Keratinocyte (primary cell): ENCODE measurements at regions not wholly inside any gene's neighbourhood (a gene's known extent, or its start where the extent isn't known, plus 50 kb on each side); places are given as distances from the start of the nearest gene placed in this dataset.

ENCODE experiments used
- DNase-seq: peaks from one replicate; pipeline ENCODE4 v3.0.0-alpha.2; 2011; ENCODE audit warnings: low read depth, missing footprints, low spot score
- FAIRE-seq: peaks from 2 replicates; lab custom pipeline; 2011; peaks lifted over from hg19 to GRCh38; lab: Jason Lieb, UNC
- H2AFZ ChIP-seq: 2 replicates; pipeline ENCODE4 v1.6.0; 2012; ENCODE audit warnings: low read length, control low read depth, inconsistent platforms; ENCODE audit not compliant: control insufficient read depth
- H3K27ac ChIP-seq: 2 replicates; pipeline ENCODE4 v1.5.1; 2011; ENCODE audit warnings: low read length; ENCODE audit not compliant: control insufficient read depth, insufficient read depth
- H3K27me3 ChIP-seq: 3 replicates; pipeline ENCODE4 v1.6.0; 2011; ENCODE audit warnings: low read length; ENCODE audit not compliant: control insufficient read depth, insufficient read depth; ENCODE audit errors: extremely low read depth
- H3K36me3 ChIP-seq, 2 experiments: 2 replicates in 1 of 2; 3 replicates in 1 of 2; pipeline ENCODE4 v1.5.1; 2011; ENCODE audit warnings: low read length in 2 of 2, mild to moderate bottlenecking in 1 of 2; ENCODE audit not compliant: control insufficient read depth in 2 of 2, insufficient read depth in 2 of 2; ENCODE audit errors: extremely low read depth in 1 of 2
- H3K4me1 ChIP-seq: 3 replicates; pipeline ENCODE4 v1.5.1; 2011; ENCODE audit warnings: low read length; ENCODE audit not compliant: control insufficient read depth, insufficient read depth; ENCODE audit errors: extremely low read depth
- H3K4me2 ChIP-seq: 3 replicates; pipeline ENCODE4 v1.6.0; 2011; ENCODE audit warnings: low read depth, low read length; ENCODE audit not compliant: control insufficient read depth, insufficient read depth; ENCODE audit errors: extremely low read depth
- H3K4me3 ChIP-seq, 3 experiments: fragments of 200-600 bp in 1 of 3; sonication (generic) in 1 of 3; 2 replicates in 2 of 3; 3 replicates in 1 of 3; pipeline ENCODE4 v1.5.1; 2011 to 2016; ENCODE audit warnings: low read length in 3 of 3, mild to moderate bottlenecking in 3 of 3, control low read depth in 2 of 3, inconsistent platforms in 1 of 3, low read depth in 1 of 3, mixed read lengths in 1 of 3, mixed run types in 1 of 3, moderate library complexity in 1 of 3; ENCODE audit not compliant: control insufficient read depth in 2 of 3, insufficient read depth in 2 of 3; ENCODE audit errors: extremely low read depth in 1 of 3
- H3K79me2 ChIP-seq: 2 replicates; pipeline ENCODE4 v1.6.0; 2012; ENCODE audit warnings: low read length; ENCODE audit not compliant: control insufficient read depth, insufficient read depth
- H3K9ac ChIP-seq: 3 replicates; pipeline ENCODE4 v1.6.0; 2011; ENCODE audit warnings: low read length; ENCODE audit not compliant: control insufficient read depth, insufficient read depth; ENCODE audit errors: extremely low read depth
- H3K9me1 ChIP-seq: 3 replicates; pipeline ENCODE4 v1.6.0; 2011; ENCODE audit warnings: low read length; ENCODE audit not compliant: control insufficient read depth, insufficient read depth; ENCODE audit errors: extremely low read depth
- H3K9me3 ChIP-seq: 2 replicates; pipeline ENCODE4 v1.5.1; 2012; ENCODE audit warnings: low read depth, low read length; ENCODE audit not compliant: control insufficient read depth
- H4K20me1 ChIP-seq: 3 replicates; pipeline ENCODE4 v1.6.0; 2011; ENCODE audit warnings: low read length; ENCODE audit not compliant: control insufficient read depth, insufficient read depth; ENCODE audit errors: extremely low read depth
- CTCF ChIP-seq, 3 experiments: IDR thresholded peaks in 1 of 3; conservative IDR thresholded peaks in 1 of 3; optimal IDR thresholded peaks in 1 of 3; 2 replicates in 2 of 3; 3 replicates in 1 of 3; pipeline versions ENCODE3 to v1.5.1; 2011; ENCODE audit warnings: low read length in 3 of 3, mild to moderate bottlenecking in 3 of 3, moderate library complexity in 2 of 3, control low read depth in 1 of 3, inconsistent platforms in 1 of 3; ENCODE audit not compliant: insufficient read depth in 2 of 3; ENCODE audit errors: extremely low read depth in 1 of 3
- EZH2 ChIP-seq: IDR thresholded peaks from one replicate; pipeline ENCODE4 v1.6.1; 2012; ENCODE audit warnings: inconsistent platforms, mild to moderate bottlenecking, low read length, moderate library complexity
- dilution Hi-C: fragments of 300-500 bp; cut with MboI; formaldehyde crosslinking; loops from one replicate; pipeline ENCODE4 v1.7.0; 2020; ENCODE audit warnings: low sequenced_read_pairs; ENCODE audit not compliant: extremely low pct_ligation_motif_present

GRCh38 chr2:221051162-221051561 lies 520.9 kb downstream of the EPHA4 start:
- H3K4me3 ChIP-seq: no peak overlapping the region
- no peaks in the 10 kb centered on the region for H3K4me1 ChIP-seq
- no peak for DNase-seq
- no peaks in the 10 kb centered on the region for H3K9me1 ChIP-seq
- H3K36me3 ChIP-seq: no peaks in the 10 kb centered on the region
- no peak overlapping the region for H2AFZ ChIP-seq
- no peak overlapping the region for H3K4me2 ChIP-seq
- H4K20me1 ChIP-seq: no peaks in the 10 kb centered on the region
- H3K79me2 ChIP-seq: no peaks in the 10 kb centered on the region
- FAIRE-seq: no peak
- H3K9ac ChIP-seq: no peak overlapping the region
- TF ChIP-seq CTCF (optimal IDR thresholded peaks at IDR 0.05 in 1 of 3, IDR thresholded peaks at IDR 0.05 in 1 of 3, conservative IDR thresholded peaks at IDR 0.05 in 1 of 3; ENCODE audit: extremely low read depth in 1 of 3, insufficient read depth in 2 of 3, low read length in 3 of 3) (no peak), EZH2 (no peak)
- dilution Hi-C loops: no loop called here
- no peaks in the 10 kb centered on the region for H3K9me3 ChIP-seq
- no peaks in the 10 kb centered on the region for H3K27me3 ChIP-seq
- H3K27ac ChIP-seq: no peak overlapping the region

DNA sequence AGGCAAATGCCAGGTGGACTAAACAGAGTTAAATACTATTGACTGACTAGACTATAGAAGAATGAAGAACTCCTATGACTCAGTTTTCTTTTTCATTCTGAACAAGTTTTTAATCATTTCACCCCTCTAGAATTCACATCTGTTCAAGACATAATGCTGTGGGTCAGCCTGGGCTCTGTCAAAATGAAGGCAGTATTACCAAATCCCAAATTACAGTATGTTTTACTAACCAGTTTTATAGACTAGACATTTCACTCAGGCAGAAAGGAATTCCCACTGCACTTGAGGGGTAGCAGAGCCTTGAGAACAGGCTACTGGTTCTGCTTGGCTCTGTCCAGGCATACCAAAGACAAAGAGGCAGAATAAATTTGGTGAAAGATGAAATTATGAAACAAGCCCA lies 511.7 kb downstream of the EPHA4 start:
- no peak overlapping the region for H3K27ac ChIP-seq
- no peak overlapping the region for H3K4me2 ChIP-seq
- DNase-seq (no peak), FAIRE-seq (no peak)
- no peaks in the 10 kb centered on the region for H3K36me3 ChIP-seq
- H3K79me2 ChIP-seq: no peaks in the 10 kb centered on the region
- no peaks in the 10 kb centered on the region for H3K9me1 ChIP-seq
- no peaks in the 10 kb centered on the region for H3K4me1 ChIP-seq
- no peak overlapping the region for H3K4me3 ChIP-seq
- no peaks in the 10 kb centered on the region for H4K20me1 ChIP-seq
- no peaks in the 10 kb centered on the region for H3K27me3 ChIP-seq
- dilution Hi-C loops: no loop called here
- TF ChIP-seq CTCF (optimal IDR thresholded peaks at IDR 0.05 in 1 of 3, IDR thresholded peaks at IDR 0.05 in 1 of 3, conservative IDR thresholded peaks at IDR 0.05 in 1 of 3; ENCODE audit: extremely low read depth in 1 of 3, insufficient read depth in 2 of 3, low read length in 3 of 3) (no peak), EZH2 (no peak)
- no peak overlapping the region for H2AFZ ChIP-seq
- no peak overlapping the region for H3K9ac ChIP-seq
- H3K9me3 ChIP-seq: no peaks in the 10 kb centered on the region
